Ovary (tissue), 7 donors: ENCODE measurements at regions not wholly inside any gene's neighbourhood (a gene's known extent, or its start where the extent isn't known, plus 50 kb on each side); places are given as distances from the start of the nearest gene placed in this dataset.

Source experiments
- DNase-seq, 5 donors: peaks; one replicate each; pipeline ENCODE4 v3.0.0-alpha.2; 2019 to 2020
- H3K27ac ChIP-seq, 2 donors: fragments of 200-600 bp; one replicate each; pipeline versions ENCODE4 v1.5.1 to v1.8.0; 2019 to 2022
- H3K27me3 ChIP-seq: fragments of 200-600 bp; one replicate; pipeline ENCODE4 v1.8.0; 2022
- H3K36me3 ChIP-seq: fragments of 200-600 bp; sonication (generic); one replicate; pipeline ENCODE4 v1.5.1; 2019
- H3K4me1 ChIP-seq: one replicate; pipeline ENCODE4 v1.8.1; 2013; ENCODE audit warnings: mild to moderate bottlenecking, moderate library complexity; ENCODE audit not compliant: insufficient read depth
- H3K4me3 ChIP-seq: fragments of 200-600 bp; sonication (generic); one replicate; pipeline ENCODE4 v1.5.1; 2017
- H3K9me3 ChIP-seq, 2 donors: fragments of 200-600 bp in 1 of 2; sonication (generic) in 1 of 2; one replicate each; pipeline versions ENCODE4 v1.5.1 to v1.8.1; 2013 to 2019; ENCODE audit warnings: mild to moderate bottlenecking in 1 of 2, moderate library complexity in 1 of 2
- EP300 ChIP-seq: sonication (generic); formaldehyde crosslinking; IDR thresholded peaks from one replicate; pipeline ENCODE4 v1.6.1; 2017; ENCODE audit warnings: antibody characterized with exemption
- POLR2A ChIP-seq: fragments of 450-650 bp; IDR thresholded peaks from one replicate; pipeline ENCODE4 v1.6.1; 2017; ENCODE audit warnings: antibody characterized with exemption, mild to moderate bottlenecking, moderate library complexity
- WGBS, 3 donors: extraction: QIAGEN DNeasy Blood & Tissue Kit in 1 of 3; methylation state at CpG; one replicate each; pipeline versions ENCODE4 v1.1.5 to v1.1.7; 2013 to 2017; 5-methylcytosine and 5-hydroxymethylcytosine counted together
- intact Hi-C, 4 donors: fragments of 100-400 bp; cut with DNase I; formaldehyde crosslinking; loops; one replicate each; pipeline versions ENCODE4 v1.11.0 to v1.15.1; 2022 to 2023
- TF ChIP-seq, protein P1 (sequence below), 3 donors: fragments of 450-650 bp in 2 of 3; fragments of 200-600 bp in 1 of 3; IDR thresholded peaks; one replicate each; pipeline versions ENCODE4 v1.5.1 to v1.8.0; 2016 to 2022; ENCODE audit warnings: antibody characterized with exemption in 3 of 3, mild to moderate bottlenecking in 1 of 3
- donor health status: DM: no; HTN: no; CAD: no; lungs with moderate emphysema.
- donor health status: DM: no; HTN: no; CAD: no.
- donor health status: Bipolar disorder and iron deficiency.
- donor health status: DM: no; HTN: no; CAD: no.
- donor health status: DM: yes; HTN: yes; CAD: no.

DNA sequence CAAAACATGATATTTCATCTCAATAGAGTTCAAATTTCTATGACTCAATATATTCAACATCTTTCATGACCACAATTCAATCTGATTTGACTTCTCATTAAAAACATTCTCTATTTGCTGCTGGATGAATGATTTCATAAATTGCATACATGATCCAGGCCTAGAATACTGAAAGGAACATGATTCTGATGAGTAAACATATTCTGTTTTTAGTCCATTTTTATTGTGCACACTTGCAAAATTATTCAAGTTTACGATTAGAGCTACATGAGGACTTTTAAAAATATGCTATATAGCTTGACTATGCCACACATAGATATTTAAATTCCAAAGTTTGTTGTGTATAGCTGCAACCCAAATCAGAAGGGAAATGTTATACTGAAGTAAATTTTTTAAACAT lies 273.8 kb upstream of the GRIP1 start:
- Histone ChIP-seq H3K27me3 (no peaks in the 10 kb centered on the region), H3K36me3 (no peaks in the 10 kb centered on the region), H3K4me1 (no peaks in the 10 kb centered on the region), H3K4me3 (no peak overlapping the region), H3K9me3 (no peaks in the 10 kb centered on the region), H3K27ac (no peak overlapping the region)
- intact Hi-C loops, result loop anchor here in 1 of 4 donors (5.0 kb wide), 1 partner anchor 160 kb away; no protein-coding TSS in a partner anchor
- DNase-seq, result no peak
- TF ChIP-seq EP300, result no peak
- TF ChIP-seq, protein P1, sequence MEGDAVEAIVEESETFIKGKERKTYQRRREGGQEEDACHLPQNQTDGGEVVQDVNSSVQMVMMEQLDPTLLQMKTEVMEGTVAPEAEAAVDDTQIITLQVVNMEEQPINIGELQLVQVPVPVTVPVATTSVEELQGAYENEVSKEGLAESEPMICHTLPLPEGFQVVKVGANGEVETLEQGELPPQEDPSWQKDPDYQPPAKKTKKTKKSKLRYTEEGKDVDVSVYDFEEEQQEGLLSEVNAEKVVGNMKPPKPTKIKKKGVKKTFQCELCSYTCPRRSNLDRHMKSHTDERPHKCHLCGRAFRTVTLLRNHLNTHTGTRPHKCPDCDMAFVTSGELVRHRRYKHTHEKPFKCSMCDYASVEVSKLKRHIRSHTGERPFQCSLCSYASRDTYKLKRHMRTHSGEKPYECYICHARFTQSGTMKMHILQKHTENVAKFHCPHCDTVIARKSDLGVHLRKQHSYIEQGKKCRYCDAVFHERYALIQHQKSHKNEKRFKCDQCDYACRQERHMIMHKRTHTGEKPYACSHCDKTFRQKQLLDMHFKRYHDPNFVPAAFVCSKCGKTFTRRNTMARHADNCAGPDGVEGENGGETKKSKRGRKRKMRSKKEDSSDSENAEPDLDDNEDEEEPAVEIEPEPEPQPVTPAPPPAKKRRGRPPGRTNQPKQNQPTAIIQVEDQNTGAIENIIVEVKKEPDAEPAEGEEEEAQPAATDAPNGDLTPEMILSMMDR (IDR thresholded peaks at IDR 0.05), result no peak
- no peak for TF ChIP-seq POLR2A
- 74 to 84% (median 83%) methylated on average over 1 of the region's 1 CpG for WGBS, 3 donors

- TF ChIP-seq, protein P1 (IDR thresholded peaks at IDR 0.05), result no peak
- H3K4me3 ChIP-seq, result no peak overlapping the region
- intact Hi-C loops, result no loop called here
- DNase-seq, result no peak
- H3K4me1 ChIP-seq, result no peaks in the 10 kb centered on the region
- no peaks in the 10 kb centered on the region for H3K36me3 ChIP-seq
- H3K9me3 ChIP-seq, result no peaks in the 10 kb centered on the region
- no peaks in the 10 kb centered on the region for H3K27me3 ChIP-seq
- H3K27ac ChIP-seq, result no peak overlapping the region
- 94 to 98% (median 97%) methylated on average over 3 of the region's 3 CpGs for WGBS, 3 donors
These were observed 277.4 kb upstream of the GRIP1 start for GRCh38 chr12:66956300-66956699.

DNA sequence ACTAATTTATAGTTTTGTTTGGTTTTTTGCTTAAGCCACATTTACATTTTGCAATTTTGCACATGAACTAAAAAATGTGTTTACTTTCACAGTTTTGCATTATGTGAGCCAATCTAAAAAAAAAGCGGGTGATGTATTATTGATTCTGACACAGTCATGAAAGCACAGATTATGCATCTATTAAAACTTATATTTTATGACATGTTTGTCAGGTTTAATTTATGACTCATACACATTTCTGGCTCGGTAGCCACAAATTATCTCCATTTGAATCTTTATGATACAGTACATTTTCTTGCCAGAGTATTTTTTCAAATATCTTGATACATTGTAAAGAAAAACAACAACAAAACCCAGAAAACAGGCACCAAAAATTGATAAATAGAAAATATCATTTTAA lies 280.4 kb upstream of the GRIP1 start:
- intact Hi-C loops, result no loop called here
- 81 to 84% (median 82%) methylated on average over 2 of the region's 2 CpGs for WGBS, 3 donors
- Histone ChIP-seq H3K27ac (no peak overlapping the region), H3K4me1 (no peaks in the 10 kb centered on the region), H3K9me3 (no peaks in the 10 kb centered on the region), H3K36me3 (no peaks in the 10 kb centered on the region), H3K4me3 (no peak overlapping the region), H3K27me3 (no peaks in the 10 kb centered on the region)
- TF ChIP-seq EP300 (no peak), POLR2A (no peak)
- TF ChIP-seq, protein P1 (IDR thresholded peaks at IDR 0.05), result no peak
- no peak for DNase-seq

- intact Hi-C loops, result no loop called here
- Histone ChIP-seq H3K27me3 (no peaks in the 10 kb centered on the region), H3K36me3 (no peaks in the 10 kb centered on the region), H3K4me1 (no peaks in the 10 kb centered on the region), H3K27ac (no peak overlapping the region), H3K4me3 (no peak overlapping the region), H3K9me3 (no peaks in the 10 kb centered on the region)
- TF ChIP-seq, protein P1 (IDR thresholded peaks at IDR 0.05), result no peak
- TF ChIP-seq EP300 (no peak), POLR2A (no peak)
- 79 to 82% (median 79%) methylated on average over 1 of the region's 1 CpG for WGBS, 3 donors
- no peak for DNase-seq
These were observed 281.1 kb upstream of the GRIP1 start for GRCh38 chr12:66960006-66960405.
